Vagina (tissue), 2 donors: ENCODE measurements at regions not wholly inside any gene's neighbourhood (a gene's known extent, or its start where the extent isn't known, plus 50 kb on each side); places are given as distances from the start of the nearest gene placed in this dataset.
"Not testable (repeated sequence)": the region's sequence is repeated elsewhere in the genome, so short reads cannot be mapped to it uniquely, and the experiment has no call there.

Source experiments
- DNase-seq, 2 donors: peaks; one replicate each; pipeline ENCODE4 v3.0.0-alpha.2; 2017; ENCODE audit errors: extremely low spot score in 2 of 2
- H3K27ac ChIP-seq: fragments of 200-600 bp; sonication (generic); one replicate; pipeline ENCODE4 v1.5.1; 2019
- H3K27me3 ChIP-seq: fragments of 200-600 bp; sonication (generic); one replicate; pipeline ENCODE4 v1.5.1; 2019
- H3K36me3 ChIP-seq, 2 donors: fragments of 200-600 bp; sonication (generic); one replicate each; pipeline ENCODE4 v1.5.1; 2017 to 2019
- H3K4me1 ChIP-seq: fragments of 200-600 bp; sonication (generic); one replicate; pipeline ENCODE4 v1.5.1; 2019
- H3K4me3 ChIP-seq, 2 donors: fragments of 200-600 bp; sonication (generic); 1 replicate in 1 of 2; 2 replicates in 1 of 2; pipeline ENCODE4 v1.5.1; 2016 to 2019
- H3K9me3 ChIP-seq: fragments of 200-600 bp; sonication (generic); one replicate; pipeline ENCODE4 v1.5.1; 2019
- CTCF ChIP-seq, 3 experiments: fragments of 450-650 bp in 2 of 3; fragments of 200-600 bp in 1 of 3; sonication (generic) in 1 of 3; IDR thresholded peaks; one replicate each; pipeline ENCODE4 v1.5.1; 2017 to 2019; ENCODE audit warnings: antibody characterized with exemption in 3 of 3, mild to moderate bottlenecking in 2 of 3, moderate library complexity in 2 of 3
- POLR2A ChIP-seq, 2 donors: fragments of 450-650 bp; IDR thresholded peaks; one replicate each; pipeline ENCODE4 v1.6.1; 2017; ENCODE audit warnings: antibody characterized with exemption in 2 of 2, mild to moderate bottlenecking in 2 of 2, moderate library complexity in 2 of 2
- POLR2AphosphoS5 ChIP-seq, 2 donors: sonication (generic); formaldehyde crosslinking; IDR thresholded peaks; one replicate each; pipeline ENCODE4 v1.9.0; 2017; ENCODE audit warnings: antibody characterized with exemption in 2 of 2, mild to moderate bottlenecking in 2 of 2, low read depth in 1 of 2; ENCODE audit not compliant: insufficient read depth in 1 of 2
- intact Hi-C: fragments of 100-400 bp; cut with DNase I; formaldehyde crosslinking; loops from one replicate; pipeline ENCODE4 v1.15.1; 2023

DNA sequence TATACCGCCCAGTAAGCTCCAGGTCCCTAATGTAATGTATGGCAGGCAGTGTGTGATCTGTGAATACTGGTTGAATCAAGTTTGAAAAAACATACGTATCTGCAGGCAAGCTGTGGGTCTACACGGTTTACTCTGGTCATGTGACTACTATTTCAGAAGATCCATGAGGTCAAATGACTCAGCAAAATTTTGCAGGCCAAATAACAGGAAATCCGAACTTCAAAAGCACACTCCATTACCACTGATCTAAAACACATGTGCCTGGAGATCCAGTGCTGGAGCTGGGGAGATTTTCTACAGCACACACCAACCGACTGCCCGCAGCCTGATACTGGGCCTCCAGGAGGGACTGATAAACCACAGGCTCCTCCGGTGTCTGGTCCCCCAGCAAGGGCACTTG, 64.5 kb upstream of the SLC44A3 start:
- H3K4me3 ChIP-seq = no peak overlapping the region
- H3K36me3 ChIP-seq = no peaks in the 10 kb centered on the region
- peak overlapping the region; percentile 41 for H3K27ac ChIP-seq
- intact Hi-C loops = no loop called here
- TF ChIP-seq CTCF (IDR thresholded peaks at IDR 0.05) (no peak), POLR2A (IDR thresholded peaks at IDR 0.05) (no peak), POLR2AphosphoS5 (IDR thresholded peaks at IDR 0.05; ENCODE audit: insufficient read depth in 1 of 2, low read depth in 1 of 2) (peak in 1 of 2 donors; percentile 33)
- peaks cover 19% of the 10 kb centered on the region for H3K4me1 ChIP-seq
- no peak for DNase-seq
- H3K9me3 ChIP-seq = no peaks in the 10 kb centered on the region
- H3K27me3 ChIP-seq = no peaks in the 10 kb centered on the region

DNA sequence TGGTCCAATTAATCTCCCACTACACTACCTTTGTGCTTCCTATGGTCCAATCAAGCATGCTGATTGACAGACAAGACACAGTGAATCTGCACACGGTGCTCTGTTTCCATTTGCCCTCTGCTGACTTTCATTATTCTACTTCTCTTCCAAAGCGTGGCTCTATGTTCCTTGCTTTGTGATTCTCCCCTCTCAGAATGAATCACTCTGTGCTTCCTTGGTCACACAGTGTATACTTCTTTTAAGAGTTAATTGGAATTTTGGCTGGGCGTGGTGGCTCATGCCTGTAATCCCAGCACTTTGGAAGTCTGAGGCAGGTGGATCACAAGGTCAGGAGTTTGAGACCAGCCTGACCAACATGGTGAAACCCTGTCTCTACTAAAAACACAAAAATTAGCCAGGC, 65.1 kb upstream of the SLC44A3 start:
- H3K27me3 ChIP-seq, H3K9me3 ChIP-seq, H3K36me3 ChIP-seq, DNase-seq, intact Hi-C loops, H3K4me3 ChIP-seq: not testable (repeated sequence)
- peak overlapping the region; percentile 13 for H3K27ac ChIP-seq
- H3K4me1 ChIP-seq = peaks cover 19% of the 10 kb centered on the region

DNA sequence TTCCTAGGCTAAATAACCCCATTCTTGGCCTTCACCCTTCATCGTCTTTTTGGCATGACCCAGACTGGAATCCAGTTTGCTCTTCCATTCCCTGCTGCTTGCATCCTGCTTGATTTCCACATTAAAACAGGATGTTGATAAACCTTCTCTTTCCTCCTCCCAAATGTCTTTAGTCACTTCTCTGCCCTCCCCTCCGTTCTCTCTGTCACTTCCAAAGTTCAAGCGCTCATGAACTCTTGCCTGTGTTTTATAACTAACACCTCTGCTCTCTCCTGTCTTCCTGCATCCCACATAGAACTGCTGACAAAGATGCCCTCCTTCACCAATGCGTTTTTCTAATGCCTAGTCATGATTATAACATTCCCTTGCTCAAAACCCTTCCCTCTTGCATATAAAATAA, 65.6 kb upstream of the SLC44A3 start:
- Histone ChIP-seq H3K4me1 (peaks cover 19% of the 10 kb centered on the region), H3K4me3 (no peak overlapping the region), H3K36me3 (no peaks in the 10 kb centered on the region), H3K9me3 (no peaks in the 10 kb centered on the region), H3K27me3 (no peaks in the 10 kb centered on the region), H3K27ac (peak overlapping the region; percentile 13)
- no peak for DNase-seq
- no peak for TF ChIP-seq CTCF (IDR thresholded peaks at IDR 0.05)
- intact Hi-C loops = no loop called here

GRCh38 chr1:94754095-94754494, 66.1 kb upstream of the SLC44A3 start:
- Histone ChIP-seq H3K27me3 (no peaks in the 10 kb centered on the region), H3K4me1 (peaks cover 19% of the 10 kb centered on the region), H3K4me3 (no peak overlapping the region), H3K9me3 (no peaks in the 10 kb centered on the region), H3K27ac (no peak overlapping the region), H3K36me3 (no peaks in the 10 kb centered on the region)
- DNase-seq = no peak
- intact Hi-C loops = no loop called here
- TF ChIP-seq CTCF (IDR thresholded peaks at IDR 0.05) = no peak
- TF ChIP-seq POLR2A (IDR thresholded peaks at IDR 0.05) = no peak

DNA sequence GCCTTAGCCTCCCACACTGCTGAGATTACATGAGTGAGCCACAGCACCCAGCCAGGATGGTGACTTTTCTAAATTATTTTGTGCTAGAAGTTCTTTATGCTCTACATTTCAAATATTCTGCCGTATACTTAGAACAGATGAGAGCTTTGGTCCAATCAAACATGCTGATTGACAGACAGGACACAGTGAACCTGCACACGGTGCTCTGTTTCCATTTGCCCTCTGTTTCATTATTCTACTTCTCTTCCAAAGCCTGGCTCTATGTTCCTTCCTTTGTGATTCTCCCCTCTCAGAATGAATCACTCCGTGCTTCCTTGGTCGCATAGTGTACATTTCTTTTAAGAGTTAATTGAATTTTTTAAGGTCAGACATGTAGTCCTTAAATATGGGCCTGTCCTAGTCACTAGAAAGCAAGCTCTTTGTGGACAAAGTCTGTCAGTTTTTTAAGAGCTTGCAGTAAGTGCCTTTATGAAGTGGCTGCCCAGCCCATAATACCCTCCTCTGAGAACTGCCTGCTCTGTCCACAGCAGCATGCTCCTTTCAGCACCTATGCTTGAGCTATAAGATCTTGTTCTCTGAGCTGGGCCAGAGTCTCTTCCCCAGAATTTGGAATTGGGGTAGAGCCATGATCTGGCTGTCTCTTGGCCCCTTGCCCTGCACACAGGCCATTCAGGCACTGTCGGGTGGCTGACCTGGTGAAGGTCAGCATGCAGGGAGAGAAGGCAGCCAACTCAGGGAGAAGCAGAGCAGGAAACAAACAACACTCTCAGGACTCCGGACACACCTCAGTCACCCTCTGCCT, 66.8 kb upstream of the SLC44A3 start:
- TF ChIP-seq POLR2A (IDR thresholded peaks at IDR 0.05) = no peak
- no peak for TF ChIP-seq CTCF (IDR thresholded peaks at IDR 0.05)
- TF ChIP-seq POLR2AphosphoS5 (IDR thresholded peaks at IDR 0.05; ENCODE audit: insufficient read depth in 1 of 2, low read depth in 1 of 2) = no peak
- Histone ChIP-seq H3K4me1 (peaks cover 19% of the 10 kb centered on the region), H3K9me3 (no peaks in the 10 kb centered on the region), H3K27ac (no peak overlapping the region), H3K4me3 (no peak overlapping the region), H3K36me3 (no peaks in the 10 kb centered on the region), H3K27me3 (no peaks in the 10 kb centered on the region)
- intact Hi-C loops = no loop called here
- DNase-seq = no peak

DNA sequence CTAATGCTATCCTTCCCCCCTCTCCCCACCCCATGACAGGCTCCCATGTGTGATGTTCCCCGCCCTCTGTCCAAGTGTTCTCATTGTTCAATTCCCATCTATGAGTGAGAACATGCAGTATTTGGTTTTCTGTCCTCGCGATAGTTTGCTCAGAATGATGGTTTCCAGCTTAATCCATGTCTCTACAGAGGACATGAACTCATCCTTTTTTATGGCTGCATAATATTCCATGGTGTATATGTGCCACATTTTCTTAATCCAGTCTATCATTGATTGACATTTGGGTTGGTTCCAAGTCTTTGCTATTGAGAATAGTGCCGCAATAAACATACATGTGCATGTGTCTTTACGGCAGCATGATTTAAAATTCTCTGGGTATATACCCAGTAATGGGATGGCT, 68.7 kb upstream of the SLC44A3 start:
- H3K4me1 ChIP-seq = peaks cover 21% of the 10 kb centered on the region
- H3K4me3 ChIP-seq, H3K27me3 ChIP-seq, intact Hi-C loops, H3K36me3 ChIP-seq, DNase-seq, H3K9me3 ChIP-seq, H3K27ac ChIP-seq: not testable (repeated sequence)
